ENCODE measurements at regions not wholly inside any gene's neighbourhood (a gene's known extent, or its start where the extent isn't known, plus 50 kb on each side); places are given as distances from the start of the nearest gene placed in this dataset.

DNA sequence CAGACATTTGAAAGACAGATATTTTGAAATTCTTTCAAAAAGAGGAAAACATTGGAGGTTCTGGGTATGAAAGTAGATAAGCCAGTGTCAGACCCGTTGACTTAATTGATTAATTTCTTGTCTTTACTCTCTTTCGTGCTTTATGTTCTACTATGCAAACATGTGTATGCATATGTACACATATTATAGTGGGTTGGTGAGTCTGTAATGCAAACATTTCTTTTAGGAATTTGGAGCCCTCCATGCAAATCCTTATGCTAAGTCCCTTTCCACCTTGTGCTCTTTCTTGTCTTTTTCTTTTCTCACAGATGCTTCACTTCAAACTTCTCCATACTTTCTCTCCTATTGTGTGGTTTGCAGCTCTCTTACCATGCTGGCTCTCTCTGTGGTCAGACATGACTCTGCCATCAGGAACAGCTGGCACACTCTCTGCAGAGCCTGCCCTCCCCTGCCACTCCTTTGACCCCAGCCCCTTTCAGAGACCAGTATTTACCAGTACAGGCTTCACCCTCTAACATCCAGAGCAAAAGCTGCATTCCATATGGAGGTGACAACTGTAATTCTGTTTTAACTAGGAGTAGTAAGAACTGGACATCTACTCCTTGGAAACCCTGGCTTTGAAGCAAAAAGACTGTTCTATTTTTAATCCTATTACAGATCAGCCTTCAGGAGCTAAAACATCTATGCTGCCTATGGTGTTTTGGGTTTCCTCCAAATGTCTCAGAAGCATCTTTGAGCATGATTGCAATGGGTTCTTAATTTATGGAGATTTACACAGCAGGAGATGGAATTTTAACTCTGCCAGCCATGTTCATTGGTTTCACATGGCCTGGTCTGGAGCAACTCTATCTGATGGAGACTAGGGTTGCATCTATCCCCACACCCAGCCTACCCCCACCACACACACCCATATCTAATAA, 386.9 kb upstream of the FAT3 start:
- TF ChIP-seq, protein P1, sequence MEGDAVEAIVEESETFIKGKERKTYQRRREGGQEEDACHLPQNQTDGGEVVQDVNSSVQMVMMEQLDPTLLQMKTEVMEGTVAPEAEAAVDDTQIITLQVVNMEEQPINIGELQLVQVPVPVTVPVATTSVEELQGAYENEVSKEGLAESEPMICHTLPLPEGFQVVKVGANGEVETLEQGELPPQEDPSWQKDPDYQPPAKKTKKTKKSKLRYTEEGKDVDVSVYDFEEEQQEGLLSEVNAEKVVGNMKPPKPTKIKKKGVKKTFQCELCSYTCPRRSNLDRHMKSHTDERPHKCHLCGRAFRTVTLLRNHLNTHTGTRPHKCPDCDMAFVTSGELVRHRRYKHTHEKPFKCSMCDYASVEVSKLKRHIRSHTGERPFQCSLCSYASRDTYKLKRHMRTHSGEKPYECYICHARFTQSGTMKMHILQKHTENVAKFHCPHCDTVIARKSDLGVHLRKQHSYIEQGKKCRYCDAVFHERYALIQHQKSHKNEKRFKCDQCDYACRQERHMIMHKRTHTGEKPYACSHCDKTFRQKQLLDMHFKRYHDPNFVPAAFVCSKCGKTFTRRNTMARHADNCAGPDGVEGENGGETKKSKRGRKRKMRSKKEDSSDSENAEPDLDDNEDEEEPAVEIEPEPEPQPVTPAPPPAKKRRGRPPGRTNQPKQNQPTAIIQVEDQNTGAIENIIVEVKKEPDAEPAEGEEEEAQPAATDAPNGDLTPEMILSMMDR (IDR thresholded peaks at IDR 0.05; ENCODE audit: borderline replicate concordance, insufficient read depth, low read depth, low read length), result no peak
- H3K4me3 ChIP-seq (ENCODE audit: low read depth, low read length), result no peak overlapping the region

DNA sequence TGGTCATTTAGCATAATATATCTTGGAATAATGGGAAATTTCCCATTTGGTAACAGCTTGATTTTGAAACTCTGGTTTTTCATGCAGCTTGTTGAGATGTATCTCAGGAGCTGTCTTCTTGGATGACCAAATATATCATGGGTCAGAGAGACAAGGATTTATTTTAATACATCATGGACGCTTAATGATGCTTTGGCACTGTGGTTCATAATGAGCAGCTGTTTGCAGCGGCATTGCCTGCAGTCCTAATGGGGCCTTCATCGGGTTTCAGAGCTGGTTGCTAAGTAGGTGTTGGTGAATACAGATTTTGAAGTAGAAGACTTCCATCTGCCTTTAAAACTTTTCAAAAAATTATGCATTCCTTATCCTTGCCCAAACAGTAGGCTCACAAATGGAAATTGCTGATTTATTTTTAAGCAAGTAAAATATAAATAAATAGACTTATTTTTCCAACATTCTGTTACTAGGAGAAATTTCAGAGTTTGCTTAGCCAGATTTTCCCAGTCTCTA, 389.5 kb upstream of the FAT3 start:
- TF ChIP-seq, protein P1 (IDR thresholded peaks at IDR 0.05; ENCODE audit: borderline replicate concordance, insufficient read depth, low read depth, low read length), result no peak
- H3K4me3 ChIP-seq (ENCODE audit: low read depth, low read length), result no peak overlapping the region

DNA sequence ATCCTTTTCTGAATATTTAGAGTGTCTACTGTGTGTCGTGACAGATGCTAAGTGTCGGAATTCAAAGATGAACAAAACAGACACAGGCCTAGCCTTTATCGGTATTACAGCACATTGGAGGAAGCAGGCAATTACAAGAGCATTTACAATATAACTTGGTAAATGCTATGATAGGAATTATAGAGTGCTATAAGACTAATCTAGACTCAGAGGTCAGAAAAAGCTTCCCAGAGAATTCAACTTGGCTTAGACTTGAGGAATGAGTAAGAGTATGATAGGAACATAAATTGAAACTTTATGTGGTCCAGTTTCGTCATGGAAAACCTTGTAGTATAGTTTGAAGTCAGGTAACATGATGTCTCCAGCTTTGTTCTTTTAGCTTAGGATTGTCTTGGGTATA, 395.7 kb upstream of the FAT3 start:
- TF ChIP-seq, protein P1 (IDR thresholded peaks at IDR 0.05; ENCODE audit: borderline replicate concordance, insufficient read depth, low read depth, low read length), result no peak
- no peak overlapping the region for H3K4me3 ChIP-seq (ENCODE audit: low read depth, low read length)

DNA sequence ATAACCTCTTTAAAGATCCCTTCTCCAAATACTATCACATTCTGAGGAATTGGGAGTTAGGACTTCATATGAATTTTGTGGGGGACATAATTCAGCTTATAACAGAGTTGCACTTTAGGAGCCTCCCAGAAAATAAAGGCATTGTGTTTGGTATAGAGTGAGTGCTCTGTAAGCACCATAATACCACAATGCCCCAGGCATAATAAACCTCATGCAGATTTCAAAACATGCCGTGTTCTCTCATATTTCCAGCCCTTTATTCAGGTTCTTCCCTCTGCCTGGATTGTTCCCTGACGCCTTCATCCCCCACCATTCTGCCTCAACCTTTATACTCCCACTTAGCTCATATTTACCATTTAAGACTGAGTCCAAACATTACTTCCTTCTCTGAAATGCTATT, 398.8 kb upstream of the FAT3 start:
- no peak overlapping the region for H3K4me3 ChIP-seq (ENCODE audit: low read depth, low read length)
- TF ChIP-seq, protein P1 (IDR thresholded peaks at IDR 0.05; ENCODE audit: borderline replicate concordance, insufficient read depth, low read depth, low read length), result no peak

DNA sequence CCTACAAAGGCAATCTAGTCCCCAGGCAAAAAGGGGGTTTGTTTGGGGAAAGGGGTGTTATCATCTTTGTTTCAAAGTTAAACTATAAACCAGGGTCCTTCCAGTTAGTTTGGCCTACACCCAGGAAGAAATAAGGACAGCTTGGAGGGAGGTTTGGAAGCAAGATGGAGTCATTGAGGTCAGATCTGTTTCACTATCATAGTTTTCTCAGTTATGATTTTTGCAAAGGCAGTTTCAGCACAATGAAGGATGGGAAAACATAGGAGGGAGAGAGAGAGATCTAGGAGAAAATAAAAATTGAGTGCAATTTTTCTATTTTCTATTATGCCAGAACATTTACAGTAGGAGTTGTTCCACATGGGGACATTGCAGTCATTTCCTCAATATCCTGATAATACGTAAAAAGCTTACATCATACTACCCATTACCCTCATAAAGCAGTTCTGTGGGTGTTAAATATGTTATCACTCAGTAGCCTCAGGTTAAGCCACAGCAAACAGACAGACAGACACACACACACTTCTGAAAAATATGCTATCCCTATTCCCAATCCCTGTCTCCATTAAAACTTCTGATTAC, 401.3 kb upstream of the FAT3 start:
- TF ChIP-seq, protein P1 (IDR thresholded peaks at IDR 0.05; ENCODE audit: borderline replicate concordance, insufficient read depth, low read depth, low read length), result no peak
- H3K4me3 ChIP-seq (ENCODE audit: low read depth, low read length), result no peak overlapping the region

DNA sequence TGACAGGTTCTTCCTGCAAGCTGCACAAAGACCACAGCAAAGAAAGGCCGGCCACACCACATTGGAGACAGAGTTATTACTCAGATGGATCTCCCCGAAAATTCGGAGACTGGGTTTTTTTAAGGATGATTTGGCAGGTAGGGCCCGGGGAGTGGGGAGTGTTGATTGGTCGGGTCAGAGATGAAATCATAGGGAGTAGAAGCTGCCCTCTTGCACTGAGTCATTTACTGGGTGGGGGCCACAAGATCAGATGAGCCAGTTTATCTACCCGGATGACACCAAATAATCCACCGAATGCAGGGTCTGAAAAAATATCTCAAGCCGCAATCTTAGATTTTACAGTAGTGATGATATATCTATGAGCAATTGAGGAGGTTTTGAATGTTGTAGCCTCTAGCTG, 401.8 kb upstream of the FAT3 start:
- TF ChIP-seq, protein P1 (IDR thresholded peaks at IDR 0.05; ENCODE audit: borderline replicate concordance, insufficient read depth, low read depth, low read length), result no peak
- H3K4me3 ChIP-seq (ENCODE audit: low read depth, low read length), result no peak overlapping the region
